ENCODE measurements at regions not wholly inside any gene's neighbourhood (a gene's known extent, or its start where the extent isn't known, plus 50 kb on each side); places are given as distances from the start of the nearest gene placed in this dataset.

GRCh38 chr2:58562276-58562675 is 321.2 kb upstream of the FANCL start:
- no peak overlapping the region for H3K27ac Mint-ChIP-seq
- no peaks in the 10 kb centered on the region for H3K36me3 Mint-ChIP-seq
- peaks cover 0 to 3% of the 10 kb centered on the region in 2 donors for H3K4me1 Mint-ChIP-seq
- H3K4me3 Mint-ChIP-seq = no peak overlapping the region
- no peaks in the 10 kb centered on the region for H3K27me3 Mint-ChIP-seq (ENCODE audit: low read depth in 3 of 3)
- no peaks in the 10 kb centered on the region for H3K9me3 Mint-ChIP-seq
- no peak for DNase-seq

- Mint-ChIP-seq H3K9me3 (no peaks in the 10 kb centered on the region), H3K36me3 (no peaks in the 10 kb centered on the region), H3K4me1 (no peaks in the 10 kb centered on the region), H3K4me3 (no peak overlapping the region), H3K27ac (no peak overlapping the region), H3K27me3 (ENCODE audit: low read depth in 3 of 3) (peaks cover 0 to 5% (median 0%) of the 10 kb centered on the region in 3 donors)
- no peak for DNase-seq
These were observed 319.4 kb upstream of the FANCL start for GRCh38 chr2:58560531-58560930.

DNA sequence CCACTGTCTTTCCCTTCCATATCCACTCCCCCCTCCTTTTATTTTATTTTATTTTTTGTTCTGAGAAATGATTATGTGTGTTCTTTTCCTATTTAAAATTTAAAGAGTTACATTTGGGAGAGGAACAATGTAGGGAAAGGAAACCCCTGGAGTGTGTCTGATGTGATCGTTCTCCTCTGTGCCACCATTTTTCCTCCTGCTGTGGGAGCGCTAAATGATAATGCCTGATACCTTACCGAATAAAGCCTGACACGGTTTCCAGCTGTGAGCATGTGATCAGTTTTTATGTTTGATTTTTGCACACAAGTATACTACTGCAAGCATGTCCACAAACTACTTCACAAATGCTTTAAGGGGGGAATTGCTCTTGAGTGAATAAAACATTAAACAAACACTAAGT is 317.8 kb upstream of the FANCL start:
- no peak overlapping the region for H3K27ac Mint-ChIP-seq
- H3K4me1 Mint-ChIP-seq = no peaks in the 10 kb centered on the region
- no peak for DNase-seq
- peaks cover 0 to 5% (median 0%) of the 10 kb centered on the region in 3 donors for H3K27me3 Mint-ChIP-seq (ENCODE audit: low read depth in 3 of 3)
- no peaks in the 10 kb centered on the region for H3K9me3 Mint-ChIP-seq
- no peak overlapping the region for H3K4me3 Mint-ChIP-seq
- H3K36me3 Mint-ChIP-seq = no peaks in the 10 kb centered on the region

GRCh38 chr2:58557176-58557575 is 316.1 kb upstream of the FANCL start:
- no peak for DNase-seq
- Mint-ChIP-seq H3K4me3 (no peak overlapping the region), H3K27ac (no peak overlapping the region), H3K36me3 (no peaks in the 10 kb centered on the region), H3K9me3 (peaks cover 0 to 1% (median 0%) of the 10 kb centered on the region in 6 donors), H3K4me1 (no peaks in the 10 kb centered on the region), H3K27me3 (ENCODE audit: low read depth in 3 of 3) (peaks cover 0 to 5% (median 0%) of the 10 kb centered on the region in 3 donors)

- Mint-ChIP-seq H3K27me3 (ENCODE audit: low read depth in 3 of 3) (peaks cover 0 to 5% (median 2%) of the 10 kb centered on the region in 3 donors), H3K36me3 (no peaks in the 10 kb centered on the region), H3K27ac (no peak overlapping the region), H3K4me1 (no peaks in the 10 kb centered on the region), H3K9me3 (peaks cover 0 to 1% (median 0%) of the 10 kb centered on the region in 6 donors), H3K4me3 (no peak overlapping the region)
- DNase-seq = no peak
These were observed 312.8 kb upstream of the FANCL start for GRCh38 chr2:58553937-58554336.

GRCh38 chr2:58553522-58553921 is 312.4 kb upstream of the FANCL start:
- no peak for DNase-seq

GRCh38 chr2:58545300-58546280 is 304.5 kb upstream of the FANCL start:
- H3K36me3 Mint-ChIP-seq = no peaks in the 10 kb centered on the region
- H3K27ac Mint-ChIP-seq = no peak overlapping the region
- H3K27me3 Mint-ChIP-seq (ENCODE audit: low read depth in 3 of 3) = peaks cover 0 to 5% (median 0%) of the 10 kb centered on the region in 3 donors
- no peak overlapping the region for H3K4me3 Mint-ChIP-seq
- H3K4me1 Mint-ChIP-seq = no peaks in the 10 kb centered on the region
- H3K9me3 Mint-ChIP-seq = peaks cover 0 to 5% (median 0%) of the 10 kb centered on the region in 6 donors
- DNase-seq = no peak

More at GRCh38 chr2:58553522-58553921, 312.4 kb upstream of the FANCL start:
- peaks cover 0 to 5% (median 2%) of the 10 kb centered on the region in 3 donors for H3K27me3 Mint-ChIP-seq (ENCODE audit: low read depth in 3 of 3)
- H3K9me3 Mint-ChIP-seq = peaks cover 0 to 1% (median 0%) of the 10 kb centered on the region in 6 donors
- H3K36me3 Mint-ChIP-seq = no peaks in the 10 kb centered on the region
- no peaks in the 10 kb centered on the region for H3K4me1 Mint-ChIP-seq
- H3K27ac Mint-ChIP-seq = no peak overlapping the region
- no peak overlapping the region for H3K4me3 Mint-ChIP-seq

DNA sequence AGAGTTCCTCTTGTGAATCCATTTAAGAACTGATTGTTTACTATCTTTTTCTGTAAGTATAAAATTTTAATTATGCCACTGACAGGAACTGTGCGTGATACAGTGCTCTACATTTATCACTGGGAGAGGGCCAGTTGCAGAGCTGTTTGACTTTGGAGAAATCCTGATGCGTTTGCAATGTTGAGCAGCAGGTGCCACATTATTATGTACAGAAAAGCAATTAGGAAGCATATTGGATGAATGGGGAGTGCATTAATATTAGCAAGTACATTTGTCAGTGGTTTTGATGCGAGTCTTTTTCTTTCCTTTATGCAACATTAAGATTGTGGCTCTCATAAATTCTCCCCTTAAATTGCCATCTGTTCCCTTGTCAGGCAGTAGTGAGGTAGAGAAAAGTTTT is 302.3 kb upstream of the FANCL start:
- no peak for DNase-seq
- H3K36me3 Mint-ChIP-seq = no peaks in the 10 kb centered on the region
- peaks cover 0 to 5% (median 0%) of the 10 kb centered on the region in 6 donors for H3K9me3 Mint-ChIP-seq
- H3K4me1 Mint-ChIP-seq = no peaks in the 10 kb centered on the region
- no peak overlapping the region for H3K27ac Mint-ChIP-seq
- H3K27me3 Mint-ChIP-seq (ENCODE audit: low read depth in 3 of 3) = peaks cover 0 to 3% (median 0%) of the 10 kb centered on the region in 3 donors
- H3K4me3 Mint-ChIP-seq = no peak overlapping the region

- Mint-ChIP-seq H3K27ac (no peak overlapping the region), H3K9me3 (peaks cover 0 to 2% (median 0%) of the 10 kb centered on the region in 6 donors), H3K4me3 (no peak overlapping the region), H3K4me1 (no peaks in the 10 kb centered on the region), H3K36me3 (no peaks in the 10 kb centered on the region), H3K27me3 (ENCODE audit: low read depth in 3 of 3) (no peaks in the 10 kb centered on the region)
- no peak for DNase-seq
These were observed 300.4 kb upstream of the FANCL start for GRCh38 chr2:58541511-58541910.

DNA sequence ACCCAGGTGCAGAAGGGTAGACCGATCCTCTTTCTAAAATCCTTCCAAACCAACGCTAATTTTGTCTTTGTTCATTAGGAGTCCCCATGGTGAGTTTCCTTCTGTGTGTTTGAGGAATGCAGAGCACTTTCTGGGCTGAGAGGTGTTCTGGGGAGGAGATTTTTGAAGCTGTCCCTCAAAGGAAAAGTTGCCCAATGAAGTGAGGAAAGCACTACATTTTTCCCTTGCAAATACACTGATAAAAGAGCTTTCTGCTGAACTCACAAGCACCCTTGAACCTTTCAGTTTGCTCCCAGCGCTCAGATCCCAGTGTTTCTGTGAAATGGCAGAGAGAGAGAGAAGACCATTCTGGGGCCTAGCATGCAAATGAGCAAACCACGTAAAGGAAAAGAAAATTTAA is 299.6 kb upstream of the FANCL start:
- Mint-ChIP-seq H3K9me3 (peaks cover 0 to 2% (median 0%) of the 10 kb centered on the region in 6 donors), H3K4me1 (no peaks in the 10 kb centered on the region), H3K27me3 (ENCODE audit: low read depth in 3 of 3) (no peaks in the 10 kb centered on the region), H3K36me3 (no peaks in the 10 kb centered on the region), H3K4me3 (no peak overlapping the region), H3K27ac (no peak overlapping the region)
- no peak for DNase-seq

GRCh38 chr2:58539973-58540372 is 298.8 kb upstream of the FANCL start:
- no peaks in the 10 kb centered on the region for H3K27me3 Mint-ChIP-seq (ENCODE audit: low read depth in 3 of 3)
- no peaks in the 10 kb centered on the region for H3K36me3 Mint-ChIP-seq
- peaks cover 0 to 2% (median 0%) of the 10 kb centered on the region in 6 donors for H3K9me3 Mint-ChIP-seq
- DNase-seq = no peak
- no peak overlapping the region for H3K4me3 Mint-ChIP-seq
- H3K27ac Mint-ChIP-seq = no peak overlapping the region
- no peaks in the 10 kb centered on the region for H3K4me1 Mint-ChIP-seq

DNA sequence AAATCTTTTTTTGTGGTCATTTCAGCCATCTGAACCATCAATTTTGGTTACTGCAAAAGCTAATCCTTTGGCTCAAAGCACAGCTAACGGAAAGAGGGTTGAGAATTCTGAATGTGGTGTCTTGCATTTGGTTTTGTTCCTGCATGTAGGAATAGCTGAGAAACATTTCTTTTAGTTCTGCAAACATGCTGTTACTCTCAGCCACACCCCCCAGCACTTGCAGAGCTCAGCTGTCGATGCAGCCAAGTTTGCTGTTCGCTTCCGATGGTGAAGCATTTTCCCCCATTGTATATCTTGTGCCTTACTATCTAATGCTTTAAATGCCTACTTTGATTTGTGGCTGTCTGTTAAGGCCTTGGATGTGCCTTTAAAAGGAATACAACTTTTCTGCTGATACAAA is 294.9 kb upstream of the FANCL start:
- Mint-ChIP-seq H3K27ac (no peak overlapping the region), H3K9me3 (no peaks in the 10 kb centered on the region), H3K4me3 (no peak overlapping the region), H3K4me1 (no peaks in the 10 kb centered on the region), H3K36me3 (no peaks in the 10 kb centered on the region), H3K27me3 (ENCODE audit: low read depth in 3 of 3) (no peaks in the 10 kb centered on the region)
- DNase-seq = no peak

GRCh38 chr2:58535182-58535581 is 294.1 kb upstream of the FANCL start:
- H3K4me1 Mint-ChIP-seq = no peaks in the 10 kb centered on the region
- H3K27me3 Mint-ChIP-seq (ENCODE audit: low read depth in 3 of 3) = no peaks in the 10 kb centered on the region
- H3K9me3 Mint-ChIP-seq = no peaks in the 10 kb centered on the region
- no peak for DNase-seq
- H3K27ac Mint-ChIP-seq = no peak overlapping the region
- H3K36me3 Mint-ChIP-seq = no peaks in the 10 kb centered on the region
- no peak overlapping the region for H3K4me3 Mint-ChIP-seq

DNA sequence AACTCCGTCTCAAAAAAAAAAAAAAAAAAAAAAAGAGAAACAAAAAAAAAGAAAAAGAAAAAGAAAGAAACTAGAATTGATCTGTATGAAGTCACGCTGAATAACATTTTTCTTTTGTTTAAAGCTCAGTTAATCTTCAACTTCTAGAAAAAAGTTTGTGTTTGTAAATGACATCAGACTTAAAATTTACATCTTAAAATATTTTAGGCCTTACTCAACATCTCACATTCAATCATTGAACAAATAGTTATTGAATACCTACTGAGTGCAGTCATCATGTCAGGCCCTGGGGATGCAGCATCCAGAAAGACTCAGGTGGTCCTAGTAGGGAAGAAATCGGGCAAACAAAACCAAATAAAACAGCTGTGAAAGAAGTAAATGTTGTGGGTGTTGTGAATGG is 292.3 kb upstream of the FANCL start:
- H3K4me1 Mint-ChIP-seq = no peaks in the 10 kb centered on the region
- no peak overlapping the region for H3K4me3 Mint-ChIP-seq
- H3K27ac Mint-ChIP-seq = no peak overlapping the region
- H3K27me3 Mint-ChIP-seq (ENCODE audit: low read depth in 3 of 3) = no peaks in the 10 kb centered on the region
- H3K36me3 Mint-ChIP-seq = no peaks in the 10 kb centered on the region
- no peak for DNase-seq
- no peaks in the 10 kb centered on the region for H3K9me3 Mint-ChIP-seq

- no peaks in the 10 kb centered on the region for H3K36me3 Mint-ChIP-seq
- no peaks in the 10 kb centered on the region for H3K4me1 Mint-ChIP-seq
- H3K4me3 Mint-ChIP-seq = no peak overlapping the region
- H3K9me3 Mint-ChIP-seq = no peaks in the 10 kb centered on the region
- DNase-seq = no peak
- H3K27ac Mint-ChIP-seq = no peak overlapping the region
- no peaks in the 10 kb centered on the region for H3K27me3 Mint-ChIP-seq (ENCODE audit: low read depth in 3 of 3)
These were observed 291.5 kb upstream of the FANCL start for GRCh38 chr2:58532641-58533040.

All from immature natural killer cell (primary cell).